ENCODE measurements at regions not wholly inside any gene's neighbourhood (a gene's known extent, or its start where the extent isn't known, plus 50 kb on each side); places are given as distances from the start of the nearest gene placed in this dataset.

DNA sequence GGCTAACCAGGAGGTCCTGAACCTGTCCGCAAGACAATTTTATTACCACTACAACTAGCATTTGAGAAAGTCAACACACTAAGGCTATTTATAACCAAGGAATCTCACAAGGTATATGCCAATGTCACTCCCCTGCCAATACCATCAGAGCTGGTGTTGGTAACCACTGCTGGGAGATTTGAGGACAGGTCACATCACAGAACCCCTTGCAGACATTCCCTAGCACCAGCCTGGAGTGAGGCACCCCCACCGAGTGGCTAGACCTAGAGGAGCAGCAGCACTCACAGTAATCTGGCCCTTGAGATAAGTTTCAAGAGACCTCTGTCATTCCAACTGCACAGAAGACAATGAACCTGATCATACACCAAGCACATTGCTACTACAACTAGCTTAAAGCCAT, 483.2 kb downstream of the MMUT start:
- Histone ChIP-seq H3K36me3 (ENCODE audit: control insufficient read depth in 2 of 2, insufficient read depth in 2 of 2, low read length in 1 of 2) (no peaks in the 10 kb centered on the region), H3K4me3 (no peak overlapping the region), H3K9me3 (replicated peaks; ENCODE audit: control insufficient read depth, insufficient read depth, low read length) (no peaks in the 10 kb centered on the region; the same call in 2 of the 3 replicates), H4K20me1 (ENCODE audit: control insufficient read depth, insufficient read depth) (no peaks in the 10 kb centered on the region), H3K27ac (ENCODE audit: control insufficient read depth, insufficient read depth) (no peak overlapping the region), H3K27me3 (replicated peaks in 1 of 2; ENCODE audit: control insufficient read depth in 2 of 2, insufficient read depth in 2 of 2, low read length in 1 of 2) (no peaks in the 10 kb centered on the region), H2AFZ (ENCODE audit: control insufficient read depth, low read depth, low read length) (no peak overlapping the region), H3K4me2 (ENCODE audit: control insufficient read depth, insufficient read depth) (no peak overlapping the region), H3K4me1 (ENCODE audit: control insufficient read depth, insufficient read depth, low read length) (no peaks in the 10 kb centered on the region), H3K9ac (ENCODE audit: control insufficient read depth, insufficient read depth, low read length) (no peak overlapping the region), H3K79me2 (ENCODE audit: control insufficient read depth, insufficient read depth, low read length) (no peaks in the 10 kb centered on the region)
- CTCF ChIA-PET: no interaction called here
- ATAC-seq: no peak
- no peak for FAIRE-seq
- no peak for DNase-seq (ENCODE audit: low read depth, low spot score)
- BruUV-seq (replicated peaks): no TSS peak
- no peak for TF ChIP-seq NFIC (IDR thresholded peaks at IDR 0.05; ENCODE audit: low read depth, low read length)
- no peak for TF ChIP-seq BCL11A (IDR thresholded peaks at IDR 0.05; ENCODE audit: low read depth, low read length)
- no peak for TF ChIP-seq NR2C1 (IDR thresholded peaks at IDR 0.05)
- no peak for TF ChIP-seq POLR2A (IDR thresholded peaks at IDR 0.05; ENCODE audit: low read depth, low read length)
- TF ChIP-seq, protein P1, sequence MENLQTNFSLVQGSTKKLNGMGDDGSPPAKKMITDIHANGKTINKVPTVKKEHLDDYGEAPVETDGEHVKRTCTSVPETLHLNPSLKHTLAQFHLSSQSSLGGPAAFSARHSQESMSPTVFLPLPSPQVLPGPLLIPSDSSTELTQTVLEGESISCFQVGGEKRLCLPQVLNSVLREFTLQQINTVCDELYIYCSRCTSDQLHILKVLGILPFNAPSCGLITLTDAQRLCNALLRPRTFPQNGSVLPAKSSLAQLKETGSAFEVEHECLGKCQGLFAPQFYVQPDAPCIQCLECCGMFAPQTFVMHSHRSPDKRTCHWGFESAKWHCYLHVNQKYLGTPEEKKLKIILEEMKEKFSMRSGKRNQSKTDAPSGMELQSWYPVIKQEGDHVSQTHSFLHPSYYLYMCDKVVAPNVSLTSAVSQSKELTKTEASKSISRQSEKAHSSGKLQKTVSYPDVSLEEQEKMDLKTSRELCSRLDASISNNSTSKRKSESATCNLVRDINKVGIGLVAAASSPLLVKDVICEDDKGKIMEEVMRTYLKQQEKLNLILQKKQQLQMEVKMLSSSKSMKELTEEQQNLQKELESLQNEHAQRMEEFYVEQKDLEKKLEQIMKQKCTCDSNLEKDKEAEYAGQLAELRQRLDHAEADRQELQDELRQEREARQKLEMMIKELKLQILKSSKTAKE (IDR thresholded peaks at IDR 0.05; ENCODE audit: low read depth, poor library complexity, severe bottlenecking): no peak
- no peak for TF ChIP-seq MTA2 (IDR thresholded peaks at IDR 0.05; ENCODE audit: low read depth)
- TF ChIP-seq CHD4 (IDR thresholded peaks at IDR 0.05): no peak
- TF ChIP-seq POLR2AphosphoS5 (IDR thresholded peaks at IDR 0.05; ENCODE audit: low read length): no peak
- intact Hi-C loops (cut with micrococcal nuclease; ENCODE audit: unreplicated experiment): no loop called here
- 50% methylated on average over 2 of the region's 2 CpGs for WGBS (ENCODE audit: insufficient coverage, insufficient replicate concordance, low lambda C conversion rate, missing lambda C conversion rate)
- RAD21 ChIA-PET (ENCODE audit: unreplicated experiment): no interaction called here
- POLR2A ChIA-PET: no interaction called here
- in situ Hi-C loops (cut with MboI): no loop called here
- SMC1A ChIA-PET (ENCODE audit: uncharacterized antibody, unreplicated experiment): no interaction called here

DNA sequence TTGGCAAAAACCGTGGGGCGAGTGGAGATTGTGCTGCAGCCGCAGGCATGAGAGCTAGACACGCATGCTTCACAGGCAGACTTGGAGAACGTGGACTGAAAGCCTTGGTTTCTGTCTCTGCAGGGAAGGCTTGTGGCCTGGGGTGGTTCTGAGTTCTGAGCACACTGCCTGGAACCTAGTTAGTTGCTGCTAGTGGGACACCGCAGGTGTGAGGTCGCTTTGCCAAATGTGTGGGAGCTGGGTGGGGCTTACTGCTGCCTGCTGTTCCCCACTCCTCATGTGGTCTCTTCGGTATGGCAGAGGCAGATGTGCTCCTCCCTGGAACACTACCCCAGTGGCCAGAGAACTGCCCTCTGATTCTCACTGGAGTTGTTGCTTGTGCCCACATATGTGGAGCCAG, 484.0 kb downstream of the MMUT start:
- ATAC-seq (no peak), DNase-seq (ENCODE audit: low read depth, low spot score) (no peak), FAIRE-seq (no peak)
- 28% methylated on average over 8 of the region's 8 CpGs for WGBS (ENCODE audit: insufficient coverage, insufficient replicate concordance, low lambda C conversion rate, missing lambda C conversion rate)
- SMC1A ChIA-PET (ENCODE audit: uncharacterized antibody, unreplicated experiment): no interaction called here
- Histone ChIP-seq H3K4me2 (ENCODE audit: control insufficient read depth, insufficient read depth) (no peak overlapping the region), H3K27me3 (replicated peaks in 1 of 2; ENCODE audit: control insufficient read depth in 2 of 2, insufficient read depth in 2 of 2, low read length in 1 of 2) (no peaks in the 10 kb centered on the region), H2AFZ (ENCODE audit: control insufficient read depth, low read depth, low read length) (no peak overlapping the region), H3K9me3 (replicated peaks; ENCODE audit: control insufficient read depth, insufficient read depth, low read length) (no peaks in the 10 kb centered on the region; the same call in 2 of the 3 replicates), H3K27ac (ENCODE audit: control insufficient read depth, insufficient read depth) (no peak overlapping the region), H3K4me1 (ENCODE audit: control insufficient read depth, insufficient read depth, low read length) (no peaks in the 10 kb centered on the region), H4K20me1 (ENCODE audit: control insufficient read depth, insufficient read depth) (no peaks in the 10 kb centered on the region), H3K79me2 (ENCODE audit: control insufficient read depth, insufficient read depth, low read length) (no peaks in the 10 kb centered on the region), H3K36me3 (ENCODE audit: control insufficient read depth in 2 of 2, insufficient read depth in 2 of 2, low read length in 1 of 2) (no peaks in the 10 kb centered on the region), H3K9ac (ENCODE audit: control insufficient read depth, insufficient read depth, low read length) (no peak overlapping the region), H3K4me3 (no peak overlapping the region)
- no TSS peak for BruUV-seq (replicated peaks)
- CTCF ChIA-PET: no interaction called here
- in situ Hi-C loops (cut with MboI) (no loop called here), intact Hi-C loops (cut with micrococcal nuclease; ENCODE audit: unreplicated experiment) (no loop called here)
- POLR2A ChIA-PET: no interaction called here
- RAD21 ChIA-PET (ENCODE audit: unreplicated experiment): no interaction called here
- TF ChIP-seq, protein P2, sequence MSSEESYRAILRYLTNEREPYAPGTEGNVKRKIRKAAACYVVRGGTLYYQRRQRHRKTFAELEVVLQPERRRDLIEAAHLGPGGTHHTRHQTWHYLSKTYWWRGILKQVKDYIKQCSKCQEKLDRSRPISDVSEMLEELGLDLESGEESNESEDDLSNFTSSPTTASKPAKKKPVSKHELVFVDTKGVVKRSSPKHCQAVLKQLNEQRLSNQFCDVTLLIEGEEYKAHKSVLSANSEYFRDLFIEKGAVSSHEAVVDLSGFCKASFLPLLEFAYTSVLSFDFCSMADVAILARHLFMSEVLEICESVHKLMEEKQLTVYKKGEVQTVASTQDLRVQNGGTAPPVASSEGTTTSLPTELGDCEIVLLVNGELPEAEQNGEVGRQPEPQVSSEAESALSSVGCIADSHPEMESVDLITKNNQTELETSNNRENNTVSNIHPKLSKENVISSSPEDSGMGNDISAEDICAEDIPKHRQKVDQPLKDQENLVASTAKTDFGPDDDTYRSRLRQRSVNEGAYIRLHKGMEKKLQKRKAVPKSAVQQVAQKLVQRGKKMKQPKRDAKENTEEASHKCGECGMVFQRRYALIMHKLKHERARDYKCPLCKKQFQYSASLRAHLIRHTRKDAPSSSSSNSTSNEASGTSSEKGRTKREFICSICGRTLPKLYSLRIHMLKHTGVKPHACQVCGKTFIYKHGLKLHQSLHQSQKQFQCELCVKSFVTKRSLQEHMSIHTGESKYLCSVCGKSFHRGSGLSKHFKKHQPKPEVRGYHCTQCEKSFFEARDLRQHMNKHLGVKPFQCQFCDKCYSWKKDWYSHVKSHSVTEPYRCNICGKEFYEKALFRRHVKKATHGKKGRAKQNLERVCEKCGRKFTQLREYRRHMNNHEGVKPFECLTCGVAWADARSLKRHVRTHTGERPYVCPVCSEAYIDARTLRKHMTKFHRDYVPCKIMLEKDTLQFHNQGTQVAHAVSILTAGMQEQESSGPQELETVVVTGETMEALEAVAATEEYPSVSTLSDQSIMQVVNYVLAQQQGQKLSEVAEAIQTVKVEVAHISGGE (CRISPR knock-in tag; IDR thresholded peaks at IDR 0.05): no peak
- TF ChIP-seq, protein P3, sequence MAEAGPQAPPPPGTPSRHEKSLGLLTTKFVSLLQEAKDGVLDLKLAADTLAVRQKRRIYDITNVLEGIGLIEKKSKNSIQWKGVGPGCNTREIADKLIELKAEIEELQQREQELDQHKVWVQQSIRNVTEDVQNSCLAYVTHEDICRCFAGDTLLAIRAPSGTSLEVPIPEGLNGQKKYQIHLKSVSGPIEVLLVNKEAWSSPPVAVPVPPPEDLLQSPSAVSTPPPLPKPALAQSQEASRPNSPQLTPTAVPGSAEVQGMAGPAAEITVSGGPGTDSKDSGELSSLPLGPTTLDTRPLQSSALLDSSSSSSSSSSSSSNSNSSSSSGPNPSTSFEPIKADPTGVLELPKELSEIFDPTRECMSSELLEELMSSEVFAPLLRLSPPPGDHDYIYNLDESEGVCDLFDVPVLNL (IDR thresholded peaks at IDR 0.05; ENCODE audit: low read depth, low read length): no peak

All from GM12878 (cell line).